Peyer's patch (tissue), 4 donors: ENCODE measurements at regions not wholly inside any gene's neighbourhood (a gene's known extent, or its start where the extent isn't known, plus 50 kb on each side); places are given as distances from the start of the nearest gene placed in this dataset.

Experiments used
- POLR2A ChIP-seq, 2 donors: fragments of 450-650 bp; IDR thresholded peaks; one replicate each; pipeline ENCODE4 v1.5.1; 2017; ENCODE audit warnings: antibody characterized with exemption in 2 of 2, mild to moderate bottlenecking in 2 of 2, moderate library complexity in 2 of 2
- TF ChIP-seq, protein P1 (sequence below), 6 experiments: fragments of 450-650 bp in 4 of 6; fragments of 200-600 bp in 2 of 6; sonication (generic) in 1 of 6; IDR thresholded peaks; one replicate each; pipeline ENCODE4 v1.5.1; 2017 to 2019; ENCODE audit warnings: antibody characterized with exemption in 6 of 6, mild to moderate bottlenecking in 3 of 6, moderate library complexity in 1 of 6

DNA sequence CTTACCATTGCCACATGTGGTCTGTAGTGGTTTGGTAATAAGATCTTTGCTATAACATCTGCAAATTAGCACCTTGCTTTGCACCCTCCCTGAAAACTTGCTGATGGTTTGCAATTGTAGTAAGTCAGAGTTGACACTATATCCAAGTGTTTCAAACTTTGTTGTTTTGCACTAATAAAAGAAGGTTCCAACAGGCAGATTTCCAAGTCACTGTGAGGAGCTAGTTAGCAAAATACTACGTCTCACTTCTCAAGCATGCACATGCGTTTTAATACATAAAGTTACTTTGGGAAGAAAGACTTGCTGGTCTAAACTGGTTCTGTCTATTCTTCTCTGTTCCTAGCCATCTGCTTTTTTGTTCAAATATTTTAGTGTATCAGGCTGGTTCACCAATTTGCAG lies 103.7 kb upstream of the ZNF521 start:
- no peak for TF ChIP-seq POLR2A (IDR thresholded peaks at IDR 0.05)
- TF ChIP-seq, protein P1, sequence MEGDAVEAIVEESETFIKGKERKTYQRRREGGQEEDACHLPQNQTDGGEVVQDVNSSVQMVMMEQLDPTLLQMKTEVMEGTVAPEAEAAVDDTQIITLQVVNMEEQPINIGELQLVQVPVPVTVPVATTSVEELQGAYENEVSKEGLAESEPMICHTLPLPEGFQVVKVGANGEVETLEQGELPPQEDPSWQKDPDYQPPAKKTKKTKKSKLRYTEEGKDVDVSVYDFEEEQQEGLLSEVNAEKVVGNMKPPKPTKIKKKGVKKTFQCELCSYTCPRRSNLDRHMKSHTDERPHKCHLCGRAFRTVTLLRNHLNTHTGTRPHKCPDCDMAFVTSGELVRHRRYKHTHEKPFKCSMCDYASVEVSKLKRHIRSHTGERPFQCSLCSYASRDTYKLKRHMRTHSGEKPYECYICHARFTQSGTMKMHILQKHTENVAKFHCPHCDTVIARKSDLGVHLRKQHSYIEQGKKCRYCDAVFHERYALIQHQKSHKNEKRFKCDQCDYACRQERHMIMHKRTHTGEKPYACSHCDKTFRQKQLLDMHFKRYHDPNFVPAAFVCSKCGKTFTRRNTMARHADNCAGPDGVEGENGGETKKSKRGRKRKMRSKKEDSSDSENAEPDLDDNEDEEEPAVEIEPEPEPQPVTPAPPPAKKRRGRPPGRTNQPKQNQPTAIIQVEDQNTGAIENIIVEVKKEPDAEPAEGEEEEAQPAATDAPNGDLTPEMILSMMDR (IDR thresholded peaks at IDR 0.05) = no peak
